H1 (cell line): ENCODE measurements at regions not wholly inside any gene's neighbourhood (a gene's known extent, or its start where the extent isn't known, plus 50 kb on each side); places are given as distances from the start of the nearest gene placed in this dataset.

Experiments
- CTCF ChIA-PET: fragments of 300-600 bp; sonication (Branson Sonifier 250); formaldehyde crosslinking; loops from one replicate; lab custom pipeline; 2021; ENCODE audit not compliant: partially characterized antibody; lab: Charles Lee
- POLR2A ChIA-PET: fragments of 300-600 bp; sonication (Branson Sonifier 250); formaldehyde crosslinking; loops from one replicate; lab custom pipeline; 2021; ENCODE audit warnings: inconsistent platforms; ENCODE audit not compliant: partially characterized antibody; lab: Charles Lee
- DNase-seq, 2 experiments: peaks; one replicate each; pipeline versions ENCODE4 v3.0.0 to v3.0.0-alpha.2; 2010 to 2022; ENCODE audit warnings: low spot score in 2 of 2, low read depth in 1 of 2, mixed read lengths in 1 of 2
- FAIRE-seq: peaks from 2 replicates; lab custom pipeline; 2011; peaks lifted over from hg19 to GRCh38; lab: Jason Lieb, UNC
- H2AFZ ChIP-seq: 2 replicates; pipeline ENCODE4 v1.8.1; 2012; ENCODE audit warnings: low read length, inconsistent platforms
- H2AK5ac ChIP-seq: 2 replicates; pipeline ENCODE4 v1.6.1; 2013; ENCODE audit warnings: low read depth, low read length
- H2BK120ac ChIP-seq: replicated peaks from 2 replicates; pipeline ENCODE3; 2013; ENCODE audit warnings: low read depth, low read length, inconsistent platforms
- H2BK12ac ChIP-seq: 2 replicates; pipeline ENCODE4 v1.6.1; 2013; ENCODE audit warnings: low read depth, low read length
- H2BK15ac ChIP-seq: 2 replicates; pipeline ENCODE4 v1.6.1; 2013; ENCODE audit warnings: low read length
- H2BK20ac ChIP-seq: 2 replicates; pipeline ENCODE4 v1.6.1; 2013; ENCODE audit warnings: low read length
- H2BK5ac ChIP-seq: 2 replicates; pipeline ENCODE4 v1.6.1; 2013; ENCODE audit warnings: low read depth, low read length
- H3K14ac ChIP-seq: 2 replicates; pipeline ENCODE4 v1.6.1; 2013; ENCODE audit warnings: inconsistent platforms; ENCODE audit not compliant: insufficient read length
- H3K18ac ChIP-seq: 2 replicates; pipeline ENCODE4 v1.6.1; 2013; ENCODE audit warnings: low read length; ENCODE audit errors: extremely low read depth
- H3K23ac ChIP-seq: 2 replicates; pipeline ENCODE4 v1.6.1; 2013; ENCODE audit warnings: inconsistent platforms; ENCODE audit not compliant: insufficient read length
- H3K23me2 ChIP-seq: 2 replicates; pipeline ENCODE4 v1.6.1; 2013; ENCODE audit warnings: low read depth, low read length
- H3K27ac ChIP-seq: 2 replicates; pipeline ENCODE4 v1.6.1; 2011; ENCODE audit warnings: low read depth, low read length, inconsistent platforms
- H3K27me3 ChIP-seq, 4 experiments: replicated peaks in 1 of 4; 1 replicate in 1 of 4; 2 replicates in 3 of 4; pipeline versions ENCODE4 v1.6.1 to v1.8.1; 2011 to 2013; ENCODE audit warnings: low read length in 3 of 4, mild to moderate bottlenecking in 3 of 4, inconsistent platforms in 2 of 4, mixed read lengths in 2 of 4, moderate library complexity in 1 of 4; ENCODE audit not compliant: control insufficient read depth in 3 of 4, insufficient read depth in 3 of 4; ENCODE audit errors: extremely low read depth in 1 of 4
- H3K36me3 ChIP-seq, 4 experiments: 2 replicates each; pipeline versions ENCODE4 v1.6.1 to v1.8.1; 2011 to 2013; ENCODE audit warnings: mild to moderate bottlenecking in 4 of 4, low read length in 3 of 4, moderate library complexity in 2 of 4, control low read depth in 1 of 4, inconsistent platforms in 1 of 4; ENCODE audit not compliant: insufficient read depth in 4 of 4, control insufficient read depth in 2 of 4
- H3K4ac ChIP-seq: replicated peaks from 2 replicates; pipeline ENCODE3; 2013; ENCODE audit warnings: low read length, low read depth, mixed read lengths, inconsistent platforms; ENCODE audit not compliant: insufficient read length
- H3K4me1 ChIP-seq, 4 experiments: replicated peaks in 1 of 4; 1 replicate in 1 of 4; 2 replicates in 3 of 4; pipeline versions ENCODE4 v1.6.1 to v1.8.1; 2011 to 2013; ENCODE audit warnings: low read length in 3 of 4, inconsistent platforms in 2 of 4, mixed read lengths in 1 of 4; ENCODE audit not compliant: insufficient read depth in 4 of 4, control insufficient read depth in 3 of 4
- H3K4me2 ChIP-seq, 2 experiments: 2 replicates each; pipeline versions ENCODE4 v1.6.1 to v1.8.1; 2011 to 2013; ENCODE audit warnings: low read depth in 2 of 2, low read length in 2 of 2, control low read depth in 1 of 2, inconsistent platforms in 1 of 2, mild to moderate bottlenecking in 1 of 2; ENCODE audit not compliant: insufficient read depth in 1 of 2
- H3K4me3 ChIP-seq, 4 experiments: fragments of 200-600, 300-600 bp in 1 of 4; sonication (generic), shearing (Covaris generic), sonication (Bioruptor Twin) in 1 of 4; 2 replicates each; pipeline versions ENCODE4 v1.5.1 to v1.8.1; 2011 to 2016; ENCODE audit warnings: low read length in 4 of 4, low read depth in 3 of 4, control low read depth in 2 of 4, inconsistent platforms in 2 of 4, mild to moderate bottlenecking in 2 of 4, mixed read lengths in 1 of 4, moderate library complexity in 1 of 4; ENCODE audit not compliant: insufficient read depth in 2 of 4; ENCODE audit errors: extremely low read depth in 1 of 4
- H3K56ac ChIP-seq: replicated peaks from 2 replicates; pipeline ENCODE3; 2013; ENCODE audit warnings: low read depth, mild to moderate bottlenecking, mixed read lengths, low read length, inconsistent platforms; ENCODE audit not compliant: insufficient read length
- H3K79me1 ChIP-seq: 2 replicates; pipeline ENCODE4 v1.6.1; 2013; ENCODE audit warnings: low read depth, low read length, control low read depth
- H3K79me2 ChIP-seq, 2 experiments: 2 replicates each; pipeline versions ENCODE4 v1.6.1 to v1.8.1; 2012 to 2013; ENCODE audit warnings: low read length in 2 of 2, mild to moderate bottlenecking in 2 of 2, inconsistent platforms in 1 of 2; ENCODE audit not compliant: insufficient read depth in 2 of 2, control insufficient read depth in 1 of 2
- H3K9ac ChIP-seq, 4 experiments: replicated peaks in 1 of 4; 1 replicate in 1 of 4; 2 replicates in 3 of 4; pipeline versions ENCODE4 v1.6.1 to v1.8.1; 2011 to 2013; ENCODE audit warnings: low read depth in 3 of 4, low read length in 3 of 4, control low read depth in 2 of 4, mild to moderate bottlenecking in 2 of 4, moderate library complexity in 2 of 4, inconsistent platforms in 1 of 4; ENCODE audit errors: extremely low read depth in 1 of 4
- H3K9me3 ChIP-seq, 2 experiments: 2 replicates each; pipeline versions ENCODE4 v1.6.1 to v1.8.1; 2012 to 2013; ENCODE audit warnings: mild to moderate bottlenecking in 2 of 2, moderate library complexity in 2 of 2, control low read depth in 1 of 2, inconsistent platforms in 1 of 2, low read depth in 1 of 2, low read length in 1 of 2, mixed read lengths in 1 of 2; ENCODE audit not compliant: insufficient read depth in 2 of 2
- H4K20me1 ChIP-seq, 2 experiments: replicated peaks in 1 of 2; 2 replicates each; pipeline versions ENCODE3 to v1.8.1; 2011 to 2013; ENCODE audit warnings: inconsistent platforms in 2 of 2, low read length in 2 of 2, mild to moderate bottlenecking in 1 of 2; ENCODE audit not compliant: insufficient read depth in 2 of 2, control insufficient read depth in 1 of 2
- H4K5ac ChIP-seq: 2 replicates; pipeline ENCODE4 v1.6.1; 2013; ENCODE audit warnings: low read length, low read depth, mixed read lengths, inconsistent platforms; ENCODE audit not compliant: insufficient read length
- H4K8ac ChIP-seq: 2 replicates; pipeline ENCODE4 v1.8.0; 2013; ENCODE audit warnings: mild to moderate bottlenecking, moderate library complexity, low read length, inconsistent platforms; ENCODE audit not compliant: insufficient read depth; ENCODE audit errors: extremely low read depth
- H4K91ac ChIP-seq: replicated peaks from 2 replicates; pipeline ENCODE3; 2013; ENCODE audit warnings: low read length, mixed read lengths, inconsistent platforms; ENCODE audit not compliant: insufficient read length
- CTBP2 ChIP-seq: IDR thresholded peaks from 2 replicates; pipeline ENCODE4 v1.7.0; 2011; ENCODE audit warnings: borderline replicate concordance, mild to moderate bottlenecking, moderate library complexity, mixed read lengths, low read length; ENCODE audit not compliant: insufficient read depth, insufficient read length
- TBP ChIP-seq: IDR thresholded peaks from 2 replicates; pipeline ENCODE4 v1.6.1; 2011; ENCODE audit warnings: low read depth, low read length, improper control_type of control experiment

DNA sequence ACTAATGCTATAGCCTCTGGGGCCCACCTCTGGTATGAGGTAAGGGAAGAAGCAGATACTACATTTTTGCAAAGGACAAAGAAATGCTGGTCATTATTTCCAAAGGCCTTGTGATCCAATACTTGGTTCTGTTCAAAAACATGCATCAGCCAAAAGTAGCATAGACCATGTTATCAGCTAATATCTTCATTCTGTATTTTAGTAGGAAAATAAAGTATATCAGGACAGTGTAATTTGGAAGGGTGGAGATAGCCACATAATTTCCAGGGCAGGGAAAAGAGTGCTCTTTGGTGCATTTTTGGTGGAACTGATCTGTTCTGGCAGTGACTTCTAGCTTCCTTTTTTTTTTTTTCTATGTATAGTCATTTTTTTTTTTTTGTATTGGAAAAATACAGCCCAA, 258.0 kb upstream of the SOX4 start:
- Histone ChIP-seq H3K4me3 (no peak overlapping the region), H2BK20ac (no peak overlapping the region), H3K4ac (no peak overlapping the region), H3K4me1 (no peaks in the 10 kb centered on the region), H3K4me2 (no peak overlapping the region), H2BK12ac (no peak overlapping the region), H4K5ac (no peak overlapping the region), H4K20me1 (no peaks in the 10 kb centered on the region), H2BK15ac (no peak overlapping the region), H2AFZ (no peak overlapping the region), H3K9ac (no peak overlapping the region), H3K56ac (no peak overlapping the region), H3K14ac (no peak overlapping the region), H3K79me2 (no peaks in the 10 kb centered on the region), H3K27me3 (no peaks in the 10 kb centered on the region), H3K23ac (no peak overlapping the region), H2AK5ac (no peak overlapping the region), H4K8ac (no peak overlapping the region), H4K91ac (no peak overlapping the region), H3K36me3 (no peaks in the 10 kb centered on the region), H3K9me3 (no peaks in the 10 kb centered on the region), H3K79me1 (no peaks in the 10 kb centered on the region), H3K18ac (no peak overlapping the region), H2BK5ac (no peak overlapping the region), H2BK120ac (no peak overlapping the region), H3K27ac (no peak overlapping the region), H3K23me2 (no peaks in the 10 kb centered on the region; the same call in 1 of the 2 replicates)
- TF ChIP-seq TBP (no peak), CTBP2 (no peak)
- FAIRE-seq (no peak), DNase-seq (no peak)
- ChIA-PET CTCF (interaction anchor here (1.1 kb wide), 1 partner anchor 25 kb away, joined by 3 read pairs; no protein-coding TSS in a partner anchor), POLR2A (no interaction called here)
